HepG2 (cell line): ENCODE measurements at regions not wholly inside any gene's neighbourhood (a gene's known extent, or its start where the extent isn't known, plus 50 kb on each side); places are given as distances from the start of the nearest gene placed in this dataset.

Experiments used
- ATAC-seq: fragments of 200-7000 bp; cut with Tn5 transposase; 3 replicates; pipeline ENCODE4 v1.9.1; 2020; ENCODE audit warnings: mild to moderate bottlenecking, moderate library complexity
- BruUV-seq: library from RNA; stranded (reverse); fragments of 400-500 nt; replicated peaks from 2 replicates; lab custom pipeline; 2021; lab: Mats Ljungman, UMichigan
- CTCF ChIA-PET: fragments of 300-600 bp; formaldehyde crosslinking; extraction: SDS; loops from one replicate; lab custom pipeline; 2021; ENCODE audit warnings: low total read pairs, inconsistent platforms, low intra/inter-chr PET ratio; lab: Yijun Ruan, JAX
- POLR2A ChIA-PET: fragments of 350-600 bp; sonication (Branson Sonifier 250); formaldehyde crosslinking; loops from one replicate; lab custom pipeline; 2020; ENCODE audit warnings: antibody characterized with exemption, inconsistent platforms; lab: Yijun Ruan, JAX
- DNase-seq: peaks from one replicate; pipeline ENCODE4 v3.0.0-alpha.2; 2015; ENCODE audit warnings: low spot score
- FAIRE-seq: peaks from 3 replicates; lab custom pipeline; 2011; peaks lifted over from hg19 to GRCh38; lab: Jason Lieb, UNC
- H2AFZ ChIP-seq: one replicate; pipeline ENCODE4 v1.6.1; 2011; ENCODE audit warnings: low read length, inconsistent platforms
- H3K27ac ChIP-seq: fragments of 300-600 bp; 3 replicates; pipeline ENCODE4 v1.8.0; 2011; ENCODE audit warnings: mixed run types, mild to moderate bottlenecking, mixed read lengths, low read length, inconsistent platforms; ENCODE audit not compliant: insufficient read depth; ENCODE audit errors: extremely low read length
- H3K27me3 ChIP-seq, 2 experiments: fragments of 200-600 bp in 1 of 2; 2 replicates in 1 of 2; 3 replicates in 1 of 2; pipeline versions ENCODE4 v1.6.0 to v1.8.0; 2011; ENCODE audit warnings: low read length in 2 of 2, mild to moderate bottlenecking in 2 of 2, moderate library complexity in 2 of 2, inconsistent platforms in 1 of 2; ENCODE audit not compliant: insufficient read depth in 2 of 2, control insufficient read depth in 1 of 2
- H3K36me3 ChIP-seq, 2 experiments: fragments of 200-600 bp in 1 of 2; replicated peaks in 1 of 2; 2 replicates in 1 of 2; 3 replicates in 1 of 2; pipeline versions ENCODE4 v1.5.1 to v1.8.0; 2011; ENCODE audit warnings: low read length in 2 of 2, inconsistent platforms in 1 of 2; ENCODE audit not compliant: insufficient read depth in 2 of 2, control insufficient read depth in 1 of 2
- H3K4me1 ChIP-seq: 2 replicates; pipeline ENCODE4 v1.5.1; 2012; ENCODE audit warnings: low read length, inconsistent platforms; ENCODE audit not compliant: insufficient read depth
- H3K4me2 ChIP-seq: 2 replicates; pipeline ENCODE4 v1.6.0; 2011; ENCODE audit warnings: low read depth, low read length, inconsistent platforms
- H3K4me3 ChIP-seq, 3 experiments: fragments of 200-600 bp in 1 of 3; sonication (generic), shearing (Covaris generic) in 1 of 3; replicated peaks in 1 of 3; 2 replicates each; pipeline ENCODE4 v1.5.1; 2011 to 2016; ENCODE audit warnings: low read length in 3 of 3, inconsistent platforms in 2 of 3, low read depth in 2 of 3, mild to moderate bottlenecking in 2 of 3, control low read depth in 1 of 3, mixed read lengths in 1 of 3; ENCODE audit not compliant: insufficient read depth in 1 of 3
- H3K79me2 ChIP-seq: one replicate; pipeline ENCODE4 v1.6.1; 2011; ENCODE audit warnings: low read length, inconsistent platforms; ENCODE audit not compliant: insufficient read depth
- H3K9ac ChIP-seq: 2 replicates; pipeline ENCODE4 v1.6.0; 2011; ENCODE audit warnings: mild to moderate bottlenecking, low read depth, low read length, inconsistent platforms; ENCODE audit not compliant: insufficient read depth
- H3K9me3 ChIP-seq: 2 replicates; pipeline ENCODE4 v1.5.1; 2012; ENCODE audit warnings: mild to moderate bottlenecking, low read length
- H4K20me1 ChIP-seq: 2 replicates; pipeline ENCODE4 v1.6.0; 2011; ENCODE audit warnings: inconsistent platforms, mild to moderate bottlenecking, low read length, moderate library complexity; ENCODE audit not compliant: insufficient read depth
- E2F2 ChIP-seq: sonication (generic); formaldehyde crosslinking; IDR thresholded peaks from 2 replicates; pipeline ENCODE4 v1.4.0; 2020; ENCODE audit warnings: missing genetic modification reagents, borderline replicate concordance
- FOXK1 ChIP-seq: sonication (generic); formaldehyde crosslinking; IDR thresholded peaks from 2 replicates; pipeline ENCODE4 v1.4.0; 2020; ENCODE audit warnings: low read depth, missing genetic modification reagents, borderline replicate concordance
- GATAD2A ChIP-seq: IDR thresholded peaks from 2 replicates; pipeline ENCODE4 v1.6.1; 2016
- NR2F6 ChIP-seq, 2 experiments: IDR thresholded peaks; 2 replicates each; pipeline ENCODE4 v1.6.1; 2016; ENCODE audit warnings: antibody characterized with exemption in 1 of 2, mild to moderate bottlenecking in 1 of 2
- PBX3 ChIP-seq: sonication (generic); formaldehyde crosslinking; IDR thresholded peaks from 2 replicates; pipeline ENCODE4 v1.8.1; 2023; ENCODE audit warnings: missing genetic modification reagents, inconsistent platforms, borderline replicate concordance
- ZFY ChIP-seq: sonication (generic); formaldehyde crosslinking; IDR thresholded peaks from 2 replicates; pipeline ENCODE4 v1.4.0; 2020; ENCODE audit warnings: missing genetic modification reagents
- ZNF580 ChIP-seq: IDR thresholded peaks from 2 replicates; pipeline ENCODE4 v1.6.1; 2016; ENCODE audit warnings: low read depth, borderline replicate concordance
- ZNF772 ChIP-seq: sonication (generic); formaldehyde crosslinking; IDR thresholded peaks from 2 replicates; pipeline ENCODE4 v1.5.0; 2020; ENCODE audit warnings: mild to moderate bottlenecking, missing genetic modification reagents
- ZSCAN31 ChIP-seq: sonication (generic); formaldehyde crosslinking; IDR thresholded peaks from 2 replicates; pipeline ENCODE4 v1.5.0; 2020; ENCODE audit warnings: low read depth, mild to moderate bottlenecking, missing genetic modification reagents
- WGBS: methylation state at CpG from one replicate; pipeline ENCODE4 v1.1.6; 2017; ENCODE audit warnings: low lambda C conversion rate; 5-methylcytosine and 5-hydroxymethylcytosine counted together
- in situ Hi-C: cut with HindIII; loops from 2 replicates; pipeline ENCODE4 v1.10.0; 2017; ENCODE audit warnings: low pct_unique_long_range_greater_than_20kb; ENCODE audit not compliant: extremely low pct_ligation_motif_present
- intact Hi-C: fragments of 100-400 bp; cut with micrococcal nuclease; formaldehyde crosslinking; loops from one replicate; pipeline ENCODE4 v1.10.0; 2022; ENCODE audit not compliant: unreplicated experiment
- TF ChIP-seq, protein P1 (sequence below): sonication (generic); formaldehyde crosslinking; IDR thresholded peaks from 2 replicates; pipeline ENCODE4 v1.4.0; 2020; ENCODE audit warnings: mild to moderate bottlenecking, missing genetic modification reagents, borderline replicate concordance
- TF ChIP-seq, protein P2 (sequence below): sonication (generic); formaldehyde crosslinking; IDR thresholded peaks from 2 replicates; pipeline ENCODE4 v1.5.0; 2020; ENCODE audit warnings: missing genetic modification reagents

- 64% methylated on average over 3 of the region's 3 CpGs for WGBS
- Histone ChIP-seq H3K79me2 (no peaks in the 10 kb centered on the region), H4K20me1 (no peaks in the 10 kb centered on the region), H2AFZ (no peak overlapping the region), H3K27me3 (no peaks in the 10 kb centered on the region), H3K9me3 (no peaks in the 10 kb centered on the region), H3K4me1 (no peaks in the 10 kb centered on the region), H3K4me3 (no peak overlapping the region), H3K4me2 (no peak overlapping the region), H3K36me3 (no peaks in the 10 kb centered on the region), H3K27ac (no peak overlapping the region), H3K9ac (no peak overlapping the region)
- CTCF ChIA-PET = no interaction called here
- in situ Hi-C loops (no loop called here), intact Hi-C loops (no loop called here)
- FAIRE-seq (no peak), DNase-seq (no peak), ATAC-seq (no peak)
- BruUV-seq = no TSS peak
- POLR2A ChIA-PET = no interaction called here
- TF ChIP-seq ZFY (CRISPR knock-in tag) (no peak), FOXK1 (CRISPR knock-in tag) (no peak), E2F2 (CRISPR knock-in tag) (no peak), GATAD2A (CRISPR knock-in tag) (no peak), ZNF772 (no peak), NR2F6 (IDR thresholded peaks at IDR 0.05) (no peak), NR2F6 (CRISPR knock-in tag; IDR thresholded peaks at IDR 0.05) (no peak), ZSCAN31 (CRISPR knock-in tag) (no peak), PBX3 (CRISPR knock-in tag) (no peak), ZNF580 (CRISPR knock-in tag) (no peak)
- TF ChIP-seq, protein P1, sequence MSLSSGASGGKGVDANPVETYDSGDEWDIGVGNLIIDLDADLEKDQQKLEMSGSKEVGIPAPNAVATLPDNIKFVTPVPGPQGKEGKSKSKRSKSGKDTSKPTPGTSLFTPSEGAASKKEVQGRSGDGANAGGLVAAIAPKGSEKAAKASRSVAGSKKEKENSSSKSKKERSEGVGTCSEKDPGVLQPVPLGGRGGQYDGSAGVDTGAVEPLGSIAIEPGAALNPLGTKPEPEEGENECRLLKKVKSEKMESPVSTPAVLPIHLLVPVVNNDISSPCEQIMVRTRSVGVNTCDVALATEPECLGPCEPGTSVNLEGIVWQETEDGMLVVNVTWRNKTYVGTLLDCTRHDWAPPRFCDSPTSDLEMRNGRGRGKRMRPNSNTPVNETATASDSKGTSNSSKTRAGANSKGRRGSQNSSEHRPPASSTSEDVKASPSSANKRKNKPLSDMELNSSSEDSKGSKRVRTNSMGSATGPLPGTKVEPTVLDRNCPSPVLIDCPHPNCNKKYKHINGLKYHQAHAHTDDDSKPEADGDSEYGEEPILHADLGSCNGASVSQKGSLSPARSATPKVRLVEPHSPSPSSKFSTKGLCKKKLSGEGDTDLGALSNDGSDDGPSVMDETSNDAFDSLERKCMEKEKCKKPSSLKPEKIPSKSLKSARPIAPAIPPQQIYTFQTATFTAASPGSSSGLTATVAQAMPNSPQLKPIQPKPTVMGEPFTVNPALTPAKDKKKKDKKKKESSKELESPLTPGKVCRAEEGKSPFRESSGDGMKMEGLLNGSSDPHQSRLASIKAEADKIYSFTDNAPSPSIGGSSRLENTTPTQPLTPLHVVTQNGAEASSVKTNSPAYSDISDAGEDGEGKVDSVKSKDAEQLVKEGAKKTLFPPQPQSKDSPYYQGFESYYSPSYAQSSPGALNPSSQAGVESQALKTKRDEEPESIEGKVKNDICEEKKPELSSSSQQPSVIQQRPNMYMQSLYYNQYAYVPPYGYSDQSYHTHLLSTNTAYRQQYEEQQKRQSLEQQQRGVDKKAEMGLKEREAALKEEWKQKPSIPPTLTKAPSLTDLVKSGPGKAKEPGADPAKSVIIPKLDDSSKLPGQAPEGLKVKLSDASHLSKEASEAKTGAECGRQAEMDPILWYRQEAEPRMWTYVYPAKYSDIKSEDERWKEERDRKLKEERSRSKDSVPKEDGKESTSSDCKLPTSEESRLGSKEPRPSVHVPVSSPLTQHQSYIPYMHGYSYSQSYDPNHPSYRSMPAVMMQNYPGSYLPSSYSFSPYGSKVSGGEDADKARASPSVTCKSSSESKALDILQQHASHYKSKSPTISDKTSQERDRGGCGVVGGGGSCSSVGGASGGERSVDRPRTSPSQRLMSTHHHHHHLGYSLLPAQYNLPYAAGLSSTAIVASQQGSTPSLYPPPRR (CRISPR knock-in tag) = no peak
- TF ChIP-seq, protein P2, sequence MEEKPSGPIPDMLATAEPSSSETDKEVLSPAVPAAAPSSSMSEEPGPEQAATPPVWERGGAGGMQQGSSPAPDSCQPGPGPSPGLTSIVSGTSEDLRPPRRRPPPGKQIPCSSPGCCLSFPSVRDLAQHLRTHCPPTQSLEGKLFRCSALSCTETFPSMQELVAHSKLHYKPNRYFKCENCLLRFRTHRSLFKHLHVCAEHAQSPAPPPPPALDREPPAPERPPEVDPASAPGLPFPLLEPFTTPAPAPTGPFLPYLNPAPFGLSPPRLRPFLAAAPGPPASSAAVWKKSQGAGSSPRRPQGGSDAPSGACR = no peak
Measured at GRCh38 chr4:79632114-79632513, 224.1 kb upstream of the GK2 start.
